Activated CD4-positive, alpha-beta T cell treated with anti-CD3 and anti-CD28 coated beads for 36 hours (primary cell): ENCODE measurements at regions not wholly inside any gene's neighbourhood (a gene's known extent, or its start where the extent isn't known, plus 50 kb on each side); places are given as distances from the start of the nearest gene placed in this dataset.

Experiments
- ATAC-seq: fragments of 200-7000 bp; cut with Tn5 transposase; one replicate; pipeline ENCODE4 v1.10.0; 2021; ENCODE audit warnings: mild to moderate bottlenecking, moderate library complexity
- CTCF ChIA-PET: fragments of 350-600 bp; sonication (Branson Sonifier 250); formaldehyde crosslinking; loops from one replicate; lab custom pipeline; 2021; ENCODE audit warnings: antibody characterized with exemption; lab: Charles Lee
- POLR2A ChIA-PET: fragments of 350-600 bp; sonication (Branson Sonifier 250); formaldehyde crosslinking; loops from one replicate; lab custom pipeline; 2021; ENCODE audit warnings: antibody characterized with exemption, inconsistent platforms; lab: Charles Lee
- DNase-seq: peaks from one replicate; pipeline ENCODE4 v3.0.0-alpha.2; 2020
- H3K27ac Mint-ChIP-seq: one replicate; pipeline ENCODE4 v1.8.0; 2021; ENCODE audit warnings: mixed read lengths
- H3K27me3 Mint-ChIP-seq: one replicate; pipeline ENCODE4 v1.8.0; 2021; ENCODE audit warnings: mixed read lengths
- H3K36me3 Mint-ChIP-seq: one replicate; pipeline ENCODE4 v1.8.0; 2021; ENCODE audit warnings: low read depth, mixed read lengths
- H3K4me1 Mint-ChIP-seq: one replicate; pipeline ENCODE4 v1.8.0; 2021; ENCODE audit warnings: mixed read lengths
- H3K4me3 Mint-ChIP-seq: one replicate; pipeline ENCODE4 v1.8.0; 2021; ENCODE audit warnings: mild to moderate bottlenecking, moderate library complexity, mixed read lengths
- H3K9me3 Mint-ChIP-seq: one replicate; pipeline ENCODE4 v1.8.0; 2021; ENCODE audit warnings: low read depth, mixed read lengths
- intact Hi-C, 2 experiments: fragments of 100-400 bp; cut with DNase I in 1 of 2; cut with micrococcal nuclease in 1 of 2; formaldehyde crosslinking; loops; one replicate each; pipeline versions ENCODE4 v1.14.2 to v1.15.1; 2022 to 2024; cut with DNase I, micrococcal nuclease

GRCh38 chr12:28949184-28949583 is 199.9 kb upstream of the FAR2 start:
- no peak overlapping the region for H3K27ac Mint-ChIP-seq
- H3K27me3 Mint-ChIP-seq, result peaks cover 7% of the 10 kb centered on the region
- intact Hi-C loops, result no loop called here
- H3K4me3 Mint-ChIP-seq, result no peak overlapping the region
- ChIA-PET POLR2A (no interaction called here), CTCF (no interaction called here)
- ATAC-seq, result no peak
- H3K4me1 Mint-ChIP-seq, result no peaks in the 10 kb centered on the region
- H3K36me3 Mint-ChIP-seq, result no peaks in the 10 kb centered on the region
- DNase-seq, result no peak
- H3K9me3 Mint-ChIP-seq, result no peaks in the 10 kb centered on the region

GRCh38 chr12:28950049-28950448 is 199.0 kb upstream of the FAR2 start:
- CTCF ChIA-PET, result no interaction called here
- intact Hi-C loops, result no loop called here
- H3K9me3 Mint-ChIP-seq, result no peaks in the 10 kb centered on the region
- H3K27me3 Mint-ChIP-seq, result peaks cover 7% of the 10 kb centered on the region
- POLR2A ChIA-PET, result no interaction called here
- no peak overlapping the region for H3K27ac Mint-ChIP-seq
- H3K4me1 Mint-ChIP-seq, result no peaks in the 10 kb centered on the region
- H3K36me3 Mint-ChIP-seq, result no peaks in the 10 kb centered on the region
- no peak overlapping the region for H3K4me3 Mint-ChIP-seq
- no peak for DNase-seq
- ATAC-seq, result no peak

- intact Hi-C loops, result no loop called here
- Mint-ChIP-seq H3K27me3 (peaks cover 6% of the 10 kb centered on the region), H3K4me3 (no peak overlapping the region), H3K27ac (no peak overlapping the region), H3K4me1 (no peaks in the 10 kb centered on the region), H3K9me3 (no peaks in the 10 kb centered on the region), H3K36me3 (no peaks in the 10 kb centered on the region)
- ChIA-PET POLR2A (no interaction called here), CTCF (no interaction called here)
- ATAC-seq (no peak), DNase-seq (no peak)
These were observed 197.1 kb upstream of the FAR2 start for GRCh38 chr12:28951935-28952334.

- ChIA-PET CTCF (interaction anchor here (0.8 kb wide), 1 partner anchor 9 kb away, joined by 3 read pairs; no protein-coding TSS in a partner anchor), POLR2A (no interaction called here)
- intact Hi-C loops, result no loop called here
- no peak for ATAC-seq
- Mint-ChIP-seq H3K9me3 (no peaks in the 10 kb centered on the region), H3K4me3 (no peak overlapping the region), H3K4me1 (no peaks in the 10 kb centered on the region), H3K27ac (no peak overlapping the region), H3K36me3 (no peaks in the 10 kb centered on the region), H3K27me3 (peaks cover 8% of the 10 kb centered on the region)
- DNase-seq, result no peak
These were observed 194.7 kb upstream of the FAR2 start for GRCh38 chr12:28954333-28954732.

- Mint-ChIP-seq H3K36me3 (no peaks in the 10 kb centered on the region), H3K4me1 (no peaks in the 10 kb centered on the region), H3K27ac (no peak overlapping the region), H3K27me3 (peaks cover 6% of the 10 kb centered on the region), H3K4me3 (no peak overlapping the region), H3K9me3 (no peaks in the 10 kb centered on the region)
- DNase-seq (no peak), ATAC-seq (no peak)
- ChIA-PET POLR2A (no interaction called here), CTCF (interaction anchor here (0.8 kb wide), 1 partner anchor 32 kb away, joined by 3 read pairs; no protein-coding TSS in a partner anchor)
- intact Hi-C loops, result no loop called here
These were observed 193.6 kb upstream of the FAR2 start for GRCh38 chr12:28955491-28955890.

GRCh38 chr12:28955931-28956330 is 193.1 kb upstream of the FAR2 start:
- ATAC-seq, result no peak
- POLR2A ChIA-PET, result no interaction called here
- peaks cover 6% of the 10 kb centered on the region for H3K27me3 Mint-ChIP-seq

GRCh38 chr12:28958553-28959195 is 190.4 kb upstream of the FAR2 start:
- Mint-ChIP-seq H3K27me3 (peaks cover 11% of the 10 kb centered on the region), H3K4me1 (no peaks in the 10 kb centered on the region), H3K27ac (no peak overlapping the region), H3K36me3 (no peaks in the 10 kb centered on the region), H3K4me3 (no peak overlapping the region), H3K9me3 (no peaks in the 10 kb centered on the region)
- ATAC-seq, result no peak
- DNase-seq, result no peak
- ChIA-PET CTCF (interaction anchor here (0.5 kb wide), 1 partner anchor 679 kb away, joined by 6 read pairs; no protein-coding TSS in a partner anchor), POLR2A (no interaction called here)
- intact Hi-C loops, result no loop called here

More at GRCh38 chr12:28955931-28956330, 193.1 kb upstream of the FAR2 start:
- H3K4me1 Mint-ChIP-seq, result no peaks in the 10 kb centered on the region
- no peaks in the 10 kb centered on the region for H3K36me3 Mint-ChIP-seq
- H3K4me3 Mint-ChIP-seq, result no peak overlapping the region
- H3K27ac Mint-ChIP-seq, result no peak overlapping the region
- CTCF ChIA-PET, result interaction anchor here (0.8 kb wide), 1 partner anchor 33 kb away, joined by 3 read pairs; no protein-coding TSS in a partner anchor
- H3K9me3 Mint-ChIP-seq, result no peaks in the 10 kb centered on the region
- no peak for DNase-seq
- intact Hi-C loops, result no loop called here

GRCh38 chr12:28961948-28962384 is 187.1 kb upstream of the FAR2 start:
- Mint-ChIP-seq H3K4me1 (no peaks in the 10 kb centered on the region), H3K36me3 (no peaks in the 10 kb centered on the region), H3K27ac (no peak overlapping the region), H3K4me3 (no peak overlapping the region), H3K27me3 (peaks cover 11% of the 10 kb centered on the region), H3K9me3 (no peaks in the 10 kb centered on the region)
- ChIA-PET CTCF (no interaction called here), POLR2A (no interaction called here)
- DNase-seq (no peak), ATAC-seq (no peak)
- intact Hi-C loops, result no loop called here

GRCh38 chr12:28963554-28963953 is 185.5 kb upstream of the FAR2 start:
- Mint-ChIP-seq H3K4me1 (no peaks in the 10 kb centered on the region), H3K27ac (no peak overlapping the region), H3K36me3 (no peaks in the 10 kb centered on the region), H3K4me3 (no peak overlapping the region), H3K9me3 (no peaks in the 10 kb centered on the region), H3K27me3 (peaks cover 11% of the 10 kb centered on the region)
- ChIA-PET CTCF (interaction anchor here (0.8 kb wide), 2 partner anchors 9 to 11 kb away, joined by 3 read pairs; no protein-coding TSS in a partner anchor), POLR2A (no interaction called here)
- intact Hi-C loops, result no loop called here
- ATAC-seq (no peak), DNase-seq (no peak)

GRCh38 chr12:28966046-28966780 is 182.9 kb upstream of the FAR2 start:
- no peak for ATAC-seq
- no peak overlapping the region for H3K4me3 Mint-ChIP-seq
- peaks cover 12% of the 10 kb centered on the region for H3K27me3 Mint-ChIP-seq
- no peak overlapping the region for H3K27ac Mint-ChIP-seq
- H3K4me1 Mint-ChIP-seq, result no peaks in the 10 kb centered on the region
- intact Hi-C loops, result no loop called here
- CTCF ChIA-PET, result no interaction called here
- POLR2A ChIA-PET, result no interaction called here
- DNase-seq, result no peak
- H3K36me3 Mint-ChIP-seq, result no peaks in the 10 kb centered on the region
- H3K9me3 Mint-ChIP-seq, result no peaks in the 10 kb centered on the region

- no peak overlapping the region for H3K4me3 Mint-ChIP-seq
- intact Hi-C loops, result no loop called here
- H3K27ac Mint-ChIP-seq, result no peak overlapping the region
- DNase-seq (no peak), ATAC-seq (no peak)
- H3K36me3 Mint-ChIP-seq, result no peaks in the 10 kb centered on the region
- H3K4me1 Mint-ChIP-seq, result no peaks in the 10 kb centered on the region
- no peaks in the 10 kb centered on the region for H3K9me3 Mint-ChIP-seq
- ChIA-PET CTCF (no interaction called here), POLR2A (no interaction called here)
- H3K27me3 Mint-ChIP-seq, result peaks cover 15% of the 10 kb centered on the region
These were observed 181.7 kb upstream of the FAR2 start for GRCh38 chr12:28967426-28967825.

- no peak for DNase-seq
- Mint-ChIP-seq H3K4me1 (no peaks in the 10 kb centered on the region), H3K27ac (no peak overlapping the region), H3K4me3 (no peak overlapping the region), H3K36me3 (no peaks in the 10 kb centered on the region), H3K27me3 (peaks cover 14% of the 10 kb centered on the region), H3K9me3 (no peaks in the 10 kb centered on the region)
- intact Hi-C loops, result no loop called here
- POLR2A ChIA-PET, result no interaction called here
- ATAC-seq, result no peak
- CTCF ChIA-PET, result no interaction called here
These were observed 175.6 kb upstream of the FAR2 start for GRCh38 chr12:28973491-28973890.
